ENCODE measurements at regions not wholly inside any gene's neighbourhood (a gene's known extent, or its start where the extent isn't known, plus 50 kb on each side); places are given as distances from the start of the nearest gene placed in this dataset.
"Not testable (repeated sequence)": the region's sequence is repeated elsewhere in the genome, so short reads cannot be mapped to it uniquely, and the experiment has no call there.

DNA sequence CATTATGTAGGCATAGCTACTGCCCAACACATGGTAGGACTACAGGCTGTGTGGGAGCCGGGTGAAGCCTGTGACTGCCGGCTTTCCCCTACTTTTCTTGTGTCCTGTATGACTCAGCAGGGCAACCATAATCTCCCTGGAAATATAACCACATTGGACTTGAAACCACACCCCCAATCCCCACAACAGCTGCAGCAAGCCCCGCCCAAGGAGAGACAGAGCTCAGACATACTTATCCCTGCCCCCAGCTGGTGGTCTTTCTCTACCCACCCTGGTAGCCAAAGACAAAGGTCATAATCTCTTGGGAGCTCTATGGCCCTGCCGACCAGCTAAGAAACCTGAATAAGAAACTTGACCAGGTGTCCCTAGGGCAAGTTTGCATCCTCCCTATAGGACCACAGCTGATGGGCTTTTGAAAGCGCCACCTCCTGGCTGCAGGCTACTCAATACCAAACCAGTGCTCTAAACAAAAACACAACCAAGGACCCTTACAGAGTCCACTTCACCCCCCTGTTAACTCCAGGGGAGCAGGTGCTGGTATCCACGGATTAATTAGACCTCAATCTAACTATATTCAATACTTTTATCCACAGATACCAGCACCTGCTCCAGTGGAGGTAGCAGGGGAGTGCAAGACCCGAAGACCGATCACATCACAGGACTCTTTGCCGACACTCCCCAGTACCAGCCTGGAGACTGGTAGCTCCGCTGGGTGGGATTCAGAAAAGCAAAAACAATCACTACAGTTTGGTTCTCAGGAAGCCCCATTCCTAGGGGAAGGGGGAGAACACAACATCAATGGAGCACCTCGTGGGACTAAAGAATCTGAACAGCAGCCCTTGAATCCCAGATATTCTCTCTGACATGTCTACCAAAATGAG, 91.2 kb downstream of the IRX5 start:
- Histone ChIP-seq H3K27ac (ENCODE audit: insufficient read depth, low read length) (no peak overlapping the region), H3K79me2 (ENCODE audit: control insufficient read depth, insufficient read depth, low read length) (no peaks in the 10 kb centered on the region), H3K9ac (ENCODE audit: insufficient read depth, low read length) (no peak overlapping the region), H4K20me1 (ENCODE audit: control insufficient read depth, extremely low read depth, insufficient read depth, low read length) (no peaks in the 10 kb centered on the region), H3K36me3 (ENCODE audit: control insufficient read depth, insufficient read depth, low read length) (no peaks in the 10 kb centered on the region), H3K4me3 (replicated peaks in 1 of 4; ENCODE audit: control extremely low read depth in 1 of 4, insufficient read depth in 1 of 4, low read depth in 3 of 4, low read length in 4 of 4) (no peak overlapping the region), H2AFZ (ENCODE audit: low read length) (no peak overlapping the region), H3K9me3 (ENCODE audit: control insufficient read depth, insufficient read depth, low read depth, low read length) (no peaks in the 10 kb centered on the region), H3K4me2 (ENCODE audit: extremely low read depth, insufficient read depth, low read length) (no peak overlapping the region), H3K27me3 (ENCODE audit: control insufficient read depth, insufficient read depth, low read length) (no peaks in the 10 kb centered on the region), H3K4me1 (ENCODE audit: control insufficient read depth, extremely low read depth, insufficient read depth, low read length) (no peaks in the 10 kb centered on the region)
- TF ChIP-seq EZH2 (IDR thresholded peaks at IDR 0.05; ENCODE audit: low read length, missing control alignments) (no peak), CTCF (conservative IDR thresholded peaks at IDR 0.05 in 1 of 2, IDR thresholded peaks at IDR 0.05 in 1 of 2; ENCODE audit: low read depth in 1 of 2, low read length in 2 of 2) (no peak)
- DNase-seq (ENCODE audit: low read depth in 2 of 2), result peak in 1 of 2 donors; percentile 65

DNA sequence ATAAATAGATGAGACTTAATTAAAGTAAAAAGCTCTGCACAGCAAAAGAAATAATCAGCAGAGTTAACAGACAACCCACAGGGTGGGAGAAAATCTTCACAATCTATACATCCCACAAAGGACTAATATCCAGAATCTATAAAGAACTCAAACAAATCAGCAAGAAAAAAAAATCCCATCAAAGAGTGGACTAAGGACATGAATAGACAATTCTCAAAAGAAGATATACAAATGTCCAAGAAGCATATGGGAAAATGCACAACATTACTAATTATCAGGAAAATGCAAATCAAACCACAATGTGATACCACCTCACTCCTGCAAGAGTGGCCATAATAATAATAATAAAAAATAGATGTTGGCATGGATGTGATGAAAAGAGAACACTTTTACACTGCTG, 96.6 kb downstream of the IRX5 start:
- not testable (repeated sequence) for H3K9me3 ChIP-seq (ENCODE audit: control insufficient read depth, insufficient read depth, low read depth, low read length); H3K36me3 ChIP-seq (ENCODE audit: control insufficient read depth, insufficient read depth, low read length); DNase-seq (ENCODE audit: low read depth in 2 of 2); H3K4me2 ChIP-seq (ENCODE audit: extremely low read depth, insufficient read depth, low read length); H3K9ac ChIP-seq (ENCODE audit: insufficient read depth, low read length); H2AFZ ChIP-seq (ENCODE audit: low read length); H4K20me1 ChIP-seq (ENCODE audit: control insufficient read depth, extremely low read depth, insufficient read depth, low read length); H3K27ac ChIP-seq (ENCODE audit: insufficient read depth, low read length); H3K27me3 ChIP-seq (ENCODE audit: control insufficient read depth, insufficient read depth, low read length); H3K79me2 ChIP-seq (ENCODE audit: control insufficient read depth, insufficient read depth, low read length); H3K4me1 ChIP-seq (ENCODE audit: control insufficient read depth, extremely low read depth, insufficient read depth, low read length); H3K4me3 ChIP-seq (replicated peaks in 1 of 4; ENCODE audit: control extremely low read depth in 1 of 4, insufficient read depth in 1 of 4, low read depth in 3 of 4, low read length in 4 of 4)

DNA sequence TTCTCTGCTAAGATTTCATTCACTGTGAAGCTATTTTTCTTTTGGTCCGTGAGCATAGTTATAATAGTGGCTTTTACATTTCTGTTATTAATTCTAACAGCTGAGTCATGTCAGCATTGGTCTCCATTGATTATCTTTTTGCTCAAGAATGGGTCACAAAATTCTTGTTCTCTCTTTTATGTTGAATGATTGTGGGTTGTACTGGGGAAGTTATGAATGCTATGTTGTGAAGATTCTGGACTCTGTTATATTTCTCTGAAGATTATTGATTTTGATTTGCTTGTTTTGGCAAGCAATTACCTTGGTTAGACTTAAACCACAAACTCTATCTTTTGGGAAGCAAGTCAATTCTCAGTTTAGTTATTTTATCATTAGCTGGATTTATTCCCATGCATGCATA, 98.8 kb downstream of the IRX5 start:
- H4K20me1 ChIP-seq (ENCODE audit: control insufficient read depth, extremely low read depth, insufficient read depth, low read length), result no peaks in the 10 kb centered on the region
- no peak overlapping the region for H3K4me2 ChIP-seq (ENCODE audit: extremely low read depth, insufficient read depth, low read length)
- DNase-seq (ENCODE audit: low read depth in 2 of 2), result no peak
- H3K9ac ChIP-seq (ENCODE audit: insufficient read depth, low read length), result no peak overlapping the region
- no peaks in the 10 kb centered on the region for H3K9me3 ChIP-seq (ENCODE audit: control insufficient read depth, insufficient read depth, low read depth, low read length)
- no peak overlapping the region for H3K4me3 ChIP-seq (replicated peaks in 1 of 4; ENCODE audit: control extremely low read depth in 1 of 4, insufficient read depth in 1 of 4, low read depth in 3 of 4, low read length in 4 of 4)
- H3K27me3 ChIP-seq (ENCODE audit: control insufficient read depth, insufficient read depth, low read length), result no peaks in the 10 kb centered on the region
- no peaks in the 10 kb centered on the region for H3K36me3 ChIP-seq (ENCODE audit: control insufficient read depth, insufficient read depth, low read length)
- TF ChIP-seq CTCF (conservative IDR thresholded peaks at IDR 0.05 in 1 of 2, IDR thresholded peaks at IDR 0.05 in 1 of 2; ENCODE audit: low read depth in 1 of 2, low read length in 2 of 2) (no peak), EZH2 (IDR thresholded peaks at IDR 0.05; ENCODE audit: low read length, missing control alignments) (no peak)
- H3K79me2 ChIP-seq (ENCODE audit: control insufficient read depth, insufficient read depth, low read length), result no peaks in the 10 kb centered on the region
- no peak overlapping the region for H3K27ac ChIP-seq (ENCODE audit: insufficient read depth, low read length)
- H2AFZ ChIP-seq (ENCODE audit: low read length), result no peak overlapping the region
- H3K4me1 ChIP-seq (ENCODE audit: control insufficient read depth, extremely low read depth, insufficient read depth, low read length), result no peaks in the 10 kb centered on the region

All from fibroblast of lung (primary cell).